HG03159 (cell line): ENCODE measurements at regions not wholly inside any gene's neighbourhood (a gene's known extent, or its start where the extent isn't known, plus 50 kb on each side); places are given as distances from the start of the nearest gene placed in this dataset.
"Not testable (repeated sequence)": the region's sequence is repeated elsewhere in the genome, so short reads cannot be mapped to it uniquely, and the experiment has no call there.

Experiments
- ATAC-seq: cut with Tn5 transposase; IDR thresholded peaks from one replicate; pipeline ENCODE4 v1.9.1; 2021; ENCODE audit warnings: mild to moderate bottlenecking, moderate library complexity; ENCODE audit not compliant: unreplicated experiment

- ATAC-seq = no peak
These were observed 490.3 kb downstream of the PIK3C3 start for GRCh38 chr18:42445359-42445758.

- no peak for ATAC-seq
These were observed 491.2 kb downstream of the PIK3C3 start for GRCh38 chr18:42446195-42446594.

GRCh38 chr18:42447688-42448087, 492.7 kb downstream of the PIK3C3 start:
- no peak for ATAC-seq

GRCh38 chr18:42458226-42458625, 503.2 kb downstream of the PIK3C3 start:
- no peak for ATAC-seq

GRCh38 chr18:42459873-42460272, 504.8 kb downstream of the PIK3C3 start:
- no peak for ATAC-seq

GRCh38 chr18:42471885-42472284, 516.9 kb downstream of the PIK3C3 start:
- no peak for ATAC-seq

GRCh38 chr18:42473611-42474010, 518.6 kb downstream of the PIK3C3 start:
- no peak for ATAC-seq

GRCh38 chr18:42474577-42474976, 519.5 kb downstream of the PIK3C3 start:
- ATAC-seq = no peak

GRCh38 chr18:42475157-42475556, 520.1 kb downstream of the PIK3C3 start:
- ATAC-seq = no peak

GRCh38 chr18:42477267-42477666, 522.2 kb downstream of the PIK3C3 start:
- no peak for ATAC-seq

- no peak for ATAC-seq
These were observed 525.4 kb downstream of the PIK3C3 start for GRCh38 chr18:42480441-42480840.

- ATAC-seq = no peak
These were observed 529.6 kb downstream of the PIK3C3 start for GRCh38 chr18:42484648-42485047.

GRCh38 chr18:42486271-42486670, 531.2 kb downstream of the PIK3C3 start:
- ATAC-seq = no peak

- no peak for ATAC-seq
These were observed 553.8 kb downstream of the PIK3C3 start for GRCh38 chr18:42508683-42509296.

GRCh38 chr18:42509750-42510415, 554.8 kb downstream of the PIK3C3 start:
- peak; percentile 94 for ATAC-seq

GRCh38 chr18:42510540-42510939, 555.5 kb downstream of the PIK3C3 start:
- ATAC-seq = no peak

GRCh38 chr18:42513441-42513840, 558.4 kb downstream of the PIK3C3 start:
- ATAC-seq = no peak

GRCh38 chr18:42514512-42514911, 559.5 kb downstream of the PIK3C3 start:
- ATAC-seq = no peak

- no peak for ATAC-seq
These were observed 562.9 kb downstream of the PIK3C3 start for GRCh38 chr18:42517896-42518295.

- ATAC-seq = not testable (repeated sequence)
These were observed 563.3 kb downstream of the PIK3C3 start for GRCh38 chr18:42518331-42518730.

- ATAC-seq = no peak
These were observed 565.1 kb downstream of the PIK3C3 start for GRCh38 chr18:42520138-42520537.

- ATAC-seq = no peak
These were observed 570.9 kb downstream of the PIK3C3 start for GRCh38 chr18:42525905-42526304.

GRCh38 chr18:42527766-42528165, 572.7 kb downstream of the PIK3C3 start:
- no peak for ATAC-seq
